ENCODE measurements at regions not wholly inside any gene's neighbourhood (a gene's known extent, or its start where the extent isn't known, plus 50 kb on each side); places are given as distances from the start of the nearest gene placed in this dataset.

DNA sequence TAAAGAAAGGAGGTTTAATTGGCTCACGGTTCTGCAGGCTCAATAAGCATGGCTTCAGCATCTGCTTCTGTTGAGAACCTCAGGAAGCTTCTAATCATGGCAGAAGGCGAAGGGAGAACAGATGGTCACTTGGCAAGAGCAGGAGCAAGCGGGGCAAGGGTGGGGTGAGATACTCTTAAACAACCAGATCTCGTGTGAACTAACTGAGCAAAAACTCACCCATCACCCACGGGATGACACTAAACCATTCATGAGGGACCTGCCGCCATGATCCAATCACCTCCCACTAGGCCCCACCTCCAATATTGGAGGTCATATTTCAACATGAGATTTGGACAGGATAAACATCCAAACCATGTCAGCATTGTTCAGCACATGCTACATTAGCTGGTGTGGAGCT is 89.1 kb upstream of the HAND1 start:
- POLR2A ChIA-PET = no interaction called here
- no peak overlapping the region for H3K4me2 ChIP-seq
- CTCF ChIA-PET = interaction anchor here (1.0 to 1.7 kb wide), 2 partner anchors 46 to 99 kb away, joined by 3 to 5 read pairs; no protein-coding TSS in a partner anchor
- DNase-seq (ENCODE audit: low read depth in 1 of 2, low spot score in 1 of 2) (no peak), ATAC-seq (no peak), FAIRE-seq (no peak)
- TF ChIP-seq NR3C1 (IDR thresholded peaks at IDR 0.05) = no peak
- TF ChIP-seq, protein P1, sequence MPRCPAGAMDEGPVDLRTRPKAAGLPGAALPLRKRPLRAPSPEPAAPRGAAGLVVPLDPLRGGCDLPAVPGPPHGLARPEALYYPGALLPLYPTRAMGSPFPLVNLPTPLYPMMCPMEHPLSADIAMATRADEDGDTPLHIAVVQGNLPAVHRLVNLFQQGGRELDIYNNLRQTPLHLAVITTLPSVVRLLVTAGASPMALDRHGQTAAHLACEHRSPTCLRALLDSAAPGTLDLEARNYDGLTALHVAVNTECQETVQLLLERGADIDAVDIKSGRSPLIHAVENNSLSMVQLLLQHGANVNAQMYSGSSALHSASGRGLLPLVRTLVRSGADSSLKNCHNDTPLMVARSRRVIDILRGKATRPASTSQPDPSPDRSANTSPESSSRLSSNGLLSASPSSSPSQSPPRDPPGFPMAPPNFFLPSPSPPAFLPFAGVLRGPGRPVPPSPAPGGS (IDR thresholded peaks at IDR 0.05) = no peak
- TF ChIP-seq, protein P2, sequence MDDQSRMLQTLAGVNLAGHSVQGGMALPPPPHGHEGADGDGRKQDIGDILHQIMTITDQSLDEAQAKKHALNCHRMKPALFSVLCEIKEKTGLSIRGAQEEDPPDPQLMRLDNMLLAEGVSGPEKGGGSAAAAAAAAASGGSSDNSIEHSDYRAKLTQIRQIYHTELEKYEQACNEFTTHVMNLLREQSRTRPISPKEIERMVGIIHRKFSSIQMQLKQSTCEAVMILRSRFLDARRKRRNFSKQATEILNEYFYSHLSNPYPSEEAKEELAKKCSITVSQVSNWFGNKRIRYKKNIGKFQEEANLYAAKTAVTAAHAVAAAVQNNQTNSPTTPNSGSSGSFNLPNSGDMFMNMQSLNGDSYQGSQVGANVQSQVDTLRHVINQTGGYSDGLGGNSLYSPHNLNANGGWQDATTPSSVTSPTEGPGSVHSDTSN (IDR thresholded peaks at IDR 0.05) = no peak
- H3K9me3 ChIP-seq = no peaks in the 10 kb centered on the region
- no peaks in the 10 kb centered on the region for H3K4me1 ChIP-seq
- no peak overlapping the region for H3K4me3 ChIP-seq
- H3K27ac ChIP-seq = no peak overlapping the region
- 73% methylated on average over 6 of the region's 6 CpGs for WGBS (ENCODE audit: missing lambda C conversion rate)

DNA sequence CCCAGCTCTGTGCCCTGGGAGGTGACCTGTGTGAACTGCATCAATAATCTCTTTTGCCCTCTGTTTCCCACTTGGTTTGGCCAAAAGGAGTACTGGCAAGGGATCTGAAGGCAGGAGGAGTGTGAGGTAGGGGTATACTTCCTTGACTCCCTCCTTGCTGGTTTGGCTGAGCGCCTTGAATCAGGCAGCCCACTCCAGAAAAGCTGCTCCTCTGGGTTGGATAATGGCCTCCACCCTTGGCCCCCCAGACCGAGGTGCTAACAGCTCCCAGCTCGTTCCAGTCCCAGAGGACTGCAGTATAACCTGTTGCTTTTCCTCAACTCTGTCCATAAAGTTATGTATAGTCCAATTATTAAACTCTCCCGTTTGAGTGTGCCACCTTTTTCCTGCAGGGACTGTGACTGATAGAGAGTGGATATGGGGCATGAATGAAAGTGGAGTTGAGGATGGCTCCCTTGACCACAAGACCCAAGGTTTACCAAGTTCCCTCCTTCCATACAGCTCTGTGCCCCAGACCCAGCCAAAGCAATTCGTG is 88.2 kb upstream of the HAND1 start:
- Histone ChIP-seq H3K4me2 (no peak overlapping the region), H3K4me1 (no peaks in the 10 kb centered on the region), H3K4me3 (no peak overlapping the region), H3K9me3 (no peaks in the 10 kb centered on the region), H3K27ac (no peak overlapping the region)
- no peak for TF ChIP-seq RAD21 (conservative IDR thresholded peaks at IDR 0.05 in 1 of 2, IDR thresholded peaks at IDR 0.05 in 1 of 2)
- TF ChIP-seq, protein P3, sequence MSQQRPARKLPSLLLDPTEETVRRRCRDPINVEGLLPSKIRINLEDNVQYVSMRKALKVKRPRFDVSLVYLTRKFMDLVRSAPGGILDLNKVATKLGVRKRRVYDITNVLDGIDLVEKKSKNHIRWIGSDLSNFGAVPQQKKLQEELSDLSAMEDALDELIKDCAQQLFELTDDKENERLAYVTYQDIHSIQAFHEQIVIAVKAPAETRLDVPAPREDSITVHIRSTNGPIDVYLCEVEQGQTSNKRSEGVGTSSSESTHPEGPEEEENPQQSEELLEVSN (IDR thresholded peaks at IDR 0.05; ENCODE audit: borderline replicate concordance, low read depth) = no peak
- TF ChIP-seq HOXA7 (CRISPR knock-in tag; IDR thresholded peaks at IDR 0.05) = no peak
- TF ChIP-seq MAFK (IDR thresholded peaks at IDR 0.05; ENCODE audit: partially characterized antibody) = no peak
- no peak for TF ChIP-seq EP300 (IDR thresholded peaks at IDR 0.05)
- no peak for TF ChIP-seq SREBF2 (IDR thresholded peaks at IDR 0.05)
- no peak for TF ChIP-seq CBX8 (IDR thresholded peaks at IDR 0.05)
- TF ChIP-seq GATA3 (IDR thresholded peaks at IDR 0.05; ENCODE audit: borderline replicate concordance) = no peak
- no peak for TF ChIP-seq EHMT2 (IDR thresholded peaks at IDR 0.05; ENCODE audit: low read depth)
- no peak for TF ChIP-seq ZSCAN20 (CRISPR knock-in tag; IDR thresholded peaks at IDR 0.05)
- no peak for TF ChIP-seq NPAS2 (CRISPR knock-in tag; IDR thresholded peaks at IDR 0.05; ENCODE audit: borderline replicate concordance)
- no peak for TF ChIP-seq ZFP36 (IDR thresholded peaks at IDR 0.05; ENCODE audit: borderline replicate concordance, partially characterized antibody)
- TF ChIP-seq, protein P4, sequence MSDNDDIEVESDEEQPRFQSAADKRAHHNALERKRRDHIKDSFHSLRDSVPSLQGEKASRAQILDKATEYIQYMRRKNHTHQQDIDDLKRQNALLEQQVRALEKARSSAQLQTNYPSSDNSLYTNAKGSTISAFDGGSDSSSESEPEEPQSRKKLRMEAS (IDR thresholded peaks at IDR 0.05) = no peak
- TF ChIP-seq KDM1A (IDR thresholded peaks at IDR 0.05; ENCODE audit: low read depth) = no peak
- no peak for TF ChIP-seq HOXB13 (CRISPR knock-in tag; IDR thresholded peaks at IDR 0.05; ENCODE audit: low read depth)
- TF ChIP-seq RARB (CRISPR knock-in tag; IDR thresholded peaks at IDR 0.05) = no peak
- TF ChIP-seq, protein P5, sequence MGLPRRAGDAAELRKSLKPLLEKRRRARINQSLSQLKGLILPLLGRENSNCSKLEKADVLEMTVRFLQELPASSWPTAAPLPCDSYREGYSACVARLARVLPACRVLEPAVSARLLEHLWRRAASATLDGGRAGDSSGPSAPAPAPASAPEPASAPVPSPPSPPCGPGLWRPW (IDR thresholded peaks at IDR 0.05) = no peak
- DNase-seq (ENCODE audit: low read depth in 1 of 2, low spot score in 1 of 2) (no peak), ATAC-seq (no peak), FAIRE-seq (no peak)
- CTCF ChIA-PET = interaction anchor here (1.3 to 2.1 kb wide), 3 partner anchors 41 to 100 kb away, joined by 3 to 5 read pairs (median 4); no protein-coding TSS in a partner anchor
- 25% methylated on average over 5 of the region's 5 CpGs for WGBS (ENCODE audit: missing lambda C conversion rate)
- POLR2A ChIA-PET = no interaction called here

DNA sequence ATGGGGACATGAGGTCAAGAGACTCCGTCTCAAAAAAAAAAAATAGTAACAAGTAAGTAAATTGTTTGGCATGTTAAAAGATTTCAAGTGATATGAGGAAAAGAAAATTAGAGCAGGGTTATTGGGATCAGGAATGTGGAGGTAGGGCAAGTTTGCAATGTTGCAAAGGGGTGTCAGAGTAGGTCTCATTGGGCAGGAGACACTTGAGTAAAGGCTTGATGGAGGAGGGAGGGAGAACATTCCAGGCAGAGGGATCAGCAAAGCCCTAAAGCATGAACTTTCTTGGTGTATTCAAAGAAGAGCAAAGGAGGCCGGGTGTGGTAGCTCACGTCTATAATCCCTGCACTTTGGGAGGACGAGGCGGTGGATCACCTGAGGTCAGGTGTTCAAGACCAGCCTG is 87.1 kb upstream of the HAND1 start:
- ChIA-PET POLR2A (no interaction called here), CTCF (interaction anchor here (0.6 to 2.1 kb wide), 4 partner anchors 43 to 864 kb away, joined by 3 to 5 read pairs (median 4); no protein-coding TSS in a partner anchor)
- TF ChIP-seq CBX8 (IDR thresholded peaks at IDR 0.05) (no peak), FOSL2 (IDR thresholded peaks at IDR 0.05) (no peak), FOSL2 (CRISPR knock-in tag; IDR thresholded peaks at IDR 0.05) (no peak), ZC3H11A (IDR thresholded peaks at IDR 0.05) (no peak), PHF8 (IDR thresholded peaks at IDR 0.05; ENCODE audit: borderline replicate concordance, low read depth) (no peak), ZFP36 (IDR thresholded peaks at IDR 0.05; ENCODE audit: borderline replicate concordance, partially characterized antibody) (no peak), RFX5 (IDR thresholded peaks at IDR 0.05) (no peak), JUN (IDR thresholded peaks at IDR 0.05) (no peak), FOXS1 (CRISPR knock-in tag; IDR thresholded peaks at IDR 0.05) (no peak), SREBF2 (IDR thresholded peaks at IDR 0.05) (no peak), CHD4 (IDR thresholded peaks at IDR 0.05; ENCODE audit: borderline replicate concordance) (no peak), ESRRA (IDR thresholded peaks at IDR 0.05; ENCODE audit: borderline replicate concordance, low read length) (no peak), MAZ (IDR thresholded peaks at IDR 0.05; ENCODE audit: borderline replicate concordance, low read depth, low read length) (no peak)
- TF ChIP-seq, protein P6, sequence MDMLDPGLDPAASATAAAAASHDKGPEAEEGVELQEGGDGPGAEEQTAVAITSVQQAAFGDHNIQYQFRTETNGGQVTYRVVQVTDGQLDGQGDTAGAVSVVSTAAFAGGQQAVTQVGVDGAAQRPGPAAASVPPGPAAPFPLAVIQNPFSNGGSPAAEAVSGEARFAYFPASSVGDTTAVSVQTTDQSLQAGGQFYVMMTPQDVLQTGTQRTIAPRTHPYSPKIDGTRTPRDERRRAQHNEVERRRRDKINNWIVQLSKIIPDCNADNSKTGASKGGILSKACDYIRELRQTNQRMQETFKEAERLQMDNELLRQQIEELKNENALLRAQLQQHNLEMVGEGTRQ (IDR thresholded peaks at IDR 0.05) = no peak
- TF ChIP-seq, protein P3 (IDR thresholded peaks at IDR 0.05; ENCODE audit: borderline replicate concordance, low read depth) = no peak
- TF ChIP-seq, protein P4 (IDR thresholded peaks at IDR 0.05) = no peak

More for the DNA sequence above, 87.1 kb upstream of the HAND1 start:
- DNase-seq (ENCODE audit: low read depth in 1 of 2, low spot score in 1 of 2) (no peak), ATAC-seq (no peak), FAIRE-seq (no peak)
- Histone ChIP-seq H3K27ac (no peak overlapping the region), H3K9me3 (no peaks in the 10 kb centered on the region), H3K4me2 (no peak overlapping the region), H3K4me3 (no peak overlapping the region), H3K4me1 (no peaks in the 10 kb centered on the region)
- WGBS (ENCODE audit: missing lambda C conversion rate) = 80% methylated on average over 5 of the region's 5 CpGs

All from A549 (cell line).